NCI-H524 (cell line): ENCODE measurements at regions not wholly inside any gene's neighbourhood (a gene's known extent, or its start where the extent isn't known, plus 50 kb on each side); places are given as distances from the start of the nearest gene placed in this dataset.
"Not testable (repeated sequence)": the region's sequence is repeated elsewhere in the genome, so short reads cannot be mapped to it uniquely, and the experiment has no call there.

Experiments
- DNase-seq, 2 experiments: peaks; one replicate each; lab custom pipeline; 2025; lab: John Stamatoyannopoulos, UW

- peak; percentile 51 to 74 for DNase-seq
These were observed 136.3 kb downstream of the LY86 start for GRCh38 chr6:6724539-6725467.

- DNase-seq = no peak
These were observed 137.1 kb downstream of the LY86 start for GRCh38 chr6:6725468-6726209.

DNA sequence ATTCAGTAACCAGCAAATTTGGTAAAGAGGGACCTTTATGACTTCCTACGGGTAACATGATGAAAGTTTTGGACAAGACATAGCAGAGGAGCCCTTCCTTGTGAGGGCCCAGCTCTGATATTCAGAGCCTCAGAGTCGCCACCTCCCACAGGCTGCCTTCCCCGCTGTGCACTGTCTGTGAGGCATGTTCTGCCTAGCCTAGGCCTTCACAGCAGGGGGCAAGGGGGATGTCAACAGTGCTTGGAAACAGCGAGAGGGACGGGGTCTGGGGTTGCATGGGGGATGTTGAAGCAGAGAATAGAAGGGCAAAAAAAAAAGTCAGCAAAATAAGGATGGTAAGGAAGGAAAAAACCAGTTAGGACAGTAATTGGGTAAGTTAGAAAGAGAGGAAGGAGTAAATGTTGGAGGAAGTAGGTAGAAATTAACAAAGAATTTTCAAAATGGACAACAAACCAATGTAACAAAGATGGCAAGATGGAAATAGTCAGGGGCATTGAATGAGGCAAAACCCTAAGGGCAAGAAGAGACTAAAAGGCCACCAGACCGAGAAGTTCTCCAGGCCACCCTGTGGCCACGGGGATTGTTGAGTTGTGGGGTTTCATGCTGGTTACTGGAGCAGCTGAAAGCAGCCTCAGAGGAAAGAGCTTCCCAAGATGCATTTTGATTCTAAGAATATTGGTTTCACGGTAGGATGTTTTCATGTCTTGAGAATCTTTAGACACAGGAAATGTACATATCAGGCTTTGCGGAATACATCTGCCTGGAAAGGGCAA, 139.8 kb downstream of the LY86 start:
- no peak for DNase-seq

DNA sequence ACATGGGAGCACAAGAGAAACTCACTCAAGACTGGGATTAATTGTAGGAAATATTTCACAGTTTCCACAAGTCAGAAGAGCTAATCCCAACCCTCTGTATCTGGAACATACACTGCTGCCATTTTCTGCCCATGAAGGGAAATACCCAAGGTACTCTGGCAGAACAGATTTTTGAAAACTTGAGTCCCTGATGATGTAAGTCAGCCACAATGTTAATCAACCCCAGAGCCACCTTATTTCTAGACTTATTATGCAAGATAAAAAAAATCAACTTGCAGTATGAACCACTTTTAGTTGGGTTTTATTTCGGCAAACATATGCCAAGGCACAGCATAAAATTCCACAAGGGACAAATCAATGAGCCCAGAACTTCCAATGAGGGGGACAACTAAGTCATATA, 141.5 kb downstream of the LY86 start:
- no peak for DNase-seq

DNA sequence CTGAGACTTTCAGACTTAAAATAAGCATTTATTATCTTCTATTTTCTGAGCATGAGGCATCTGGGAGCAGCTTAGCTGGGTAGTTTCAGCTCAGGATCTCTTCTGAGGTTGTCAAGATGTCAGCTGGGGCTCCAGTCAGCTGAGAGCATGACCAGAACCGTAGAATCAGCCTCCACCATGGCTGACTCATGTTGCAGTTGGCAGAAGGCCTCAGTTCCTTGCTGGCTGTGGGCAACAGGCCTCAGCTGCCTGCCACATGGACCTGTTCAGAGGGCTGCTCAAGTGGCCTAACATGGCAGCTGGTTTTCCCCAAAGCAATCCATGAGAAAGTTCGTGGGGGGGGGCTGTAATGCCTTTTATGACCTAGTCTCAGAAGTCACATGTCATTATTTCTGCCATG, 142.3 kb downstream of the LY86 start:
- DNase-seq = peak in 1 of 2 experiments; percentile 51

- DNase-seq = peak; percentile 67 to 70
These were observed 146.3 kb downstream of the LY86 start for GRCh38 chr6:6734479-6735465.

GRCh38 chr6:6736791-6737654, 148.5 kb downstream of the LY86 start:
- DNase-seq = no peak

GRCh38 chr6:6737671-6738070, 149.2 kb downstream of the LY86 start:
- no peak for DNase-seq

- DNase-seq = no peak
These were observed 149.6 kb downstream of the LY86 start for GRCh38 chr6:6738108-6738507.

- peak; percentile 62 to 89 for DNase-seq
These were observed 150.6 kb downstream of the LY86 start for GRCh38 chr6:6738922-6739716.

GRCh38 chr6:6740595-6740994, 152.1 kb downstream of the LY86 start:
- no peak for DNase-seq

- peak in 1 of 2 experiments; percentile 30 for DNase-seq
These were observed 152.7 kb downstream of the LY86 start for GRCh38 chr6:6741264-6741663.

DNA sequence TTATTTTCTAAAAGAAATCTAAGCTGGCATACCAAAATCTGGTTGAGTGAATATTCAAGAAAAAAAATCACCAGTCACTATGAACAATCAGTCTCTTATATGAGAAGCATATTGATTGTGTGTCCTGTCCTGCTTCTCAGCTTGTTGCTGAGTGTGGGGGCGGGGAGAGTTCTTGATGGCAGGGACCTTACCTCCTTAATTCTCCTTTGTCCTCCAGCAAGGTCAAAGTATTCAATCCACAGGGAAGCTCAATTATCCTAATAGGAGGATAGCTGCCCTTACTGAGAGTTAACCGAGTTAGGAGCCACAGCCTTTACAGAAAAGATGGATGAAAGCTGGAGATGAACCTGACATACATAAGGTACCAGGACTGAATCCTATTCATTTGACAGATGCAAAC, 154.0 kb downstream of the LY86 start:
- no peak for DNase-seq

DNA sequence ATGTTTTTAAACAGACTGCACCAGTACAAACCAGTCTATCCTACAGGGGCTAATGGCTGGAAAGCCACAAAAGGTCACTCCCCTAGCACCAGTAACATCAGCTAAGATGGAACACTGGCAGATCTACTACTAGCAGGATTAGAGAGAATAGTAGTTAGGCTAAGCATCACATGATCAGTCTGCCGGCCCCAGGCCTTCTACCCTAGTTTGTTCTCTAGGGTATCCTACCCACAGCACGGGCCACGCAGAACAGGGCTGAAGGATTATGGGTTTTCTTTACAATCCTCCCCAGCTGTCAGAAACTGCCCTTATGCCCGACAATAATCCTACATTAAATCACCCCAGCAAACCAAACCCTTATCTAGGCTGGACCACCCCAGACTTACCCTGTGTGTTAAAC, 156.0 kb downstream of the LY86 start:
- DNase-seq = peak in 1 of 2 experiments; percentile 29

- not testable (repeated sequence) for DNase-seq
These were observed 157.3 kb downstream of the LY86 start for GRCh38 chr6:6745637-6746332.

DNA sequence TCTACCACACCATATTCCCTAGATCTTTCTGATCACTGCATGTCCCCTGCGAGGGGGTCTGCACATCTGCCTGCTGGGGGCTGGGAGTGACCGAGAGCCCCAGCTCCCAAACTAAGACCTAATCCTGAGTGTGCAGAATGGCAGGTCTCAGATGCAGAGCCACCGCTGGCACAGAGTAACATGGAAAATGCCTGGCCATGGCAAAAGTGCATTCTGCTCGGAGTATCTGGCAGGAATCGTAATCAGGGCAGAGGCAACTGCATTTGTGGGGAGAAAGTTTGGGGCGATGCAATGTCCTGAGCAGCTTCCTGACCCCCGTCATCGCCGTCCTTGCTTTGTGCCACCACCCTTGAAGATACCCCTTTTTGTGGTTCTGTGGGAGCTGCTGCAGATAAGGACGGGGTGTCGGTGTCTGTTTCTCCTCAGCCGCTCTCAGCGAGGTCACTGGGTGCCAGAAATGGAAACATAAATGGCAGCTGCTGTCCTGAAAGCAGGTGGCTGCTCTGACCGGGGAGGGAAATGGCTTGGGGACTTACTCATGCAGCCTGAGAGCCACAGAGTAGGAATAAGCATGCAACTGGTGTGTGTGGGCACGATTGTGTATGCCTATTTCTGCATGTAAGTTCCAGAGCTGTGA, 157.9 kb downstream of the LY86 start:
- no peak for DNase-seq

DNA sequence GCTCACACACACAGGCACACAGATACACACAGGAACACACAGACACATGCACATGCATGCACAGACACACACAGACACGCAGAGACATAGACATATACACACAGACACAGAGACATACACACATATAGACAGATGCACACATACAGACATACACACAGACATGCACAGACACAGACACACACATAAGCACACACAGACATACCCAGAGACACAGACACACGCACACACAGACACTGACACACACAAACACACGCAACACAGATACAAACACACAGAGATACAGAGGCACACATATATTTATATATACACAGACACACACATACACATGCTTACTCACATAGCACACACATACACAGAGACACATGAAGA, 158.4 kb downstream of the LY86 start:
- DNase-seq = no peak

DNA sequence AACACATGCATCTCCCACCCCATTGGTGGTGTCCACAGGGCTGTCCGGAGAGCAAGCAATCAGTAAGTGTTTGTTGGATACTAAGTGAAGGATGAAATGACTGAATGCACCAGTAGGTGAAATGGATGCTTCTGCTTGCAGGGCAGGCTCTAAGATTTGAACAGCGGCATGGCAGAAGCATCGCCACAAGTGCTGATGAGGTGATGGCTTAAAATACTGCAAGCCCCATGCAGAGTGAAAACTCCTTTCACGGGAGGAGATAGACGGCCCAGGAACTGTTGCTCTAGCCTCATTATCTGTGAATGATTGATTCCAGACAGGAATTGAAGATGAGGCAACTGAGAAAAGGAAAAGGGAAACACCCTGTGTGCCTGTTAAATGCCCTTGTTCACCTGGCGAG, 158.9 kb downstream of the LY86 start:
- no peak for DNase-seq
